ENCODE measurements at regions not wholly inside any gene's neighbourhood (a gene's known extent, or its start where the extent isn't known, plus 50 kb on each side); places are given as distances from the start of the nearest gene placed in this dataset.

DNA sequence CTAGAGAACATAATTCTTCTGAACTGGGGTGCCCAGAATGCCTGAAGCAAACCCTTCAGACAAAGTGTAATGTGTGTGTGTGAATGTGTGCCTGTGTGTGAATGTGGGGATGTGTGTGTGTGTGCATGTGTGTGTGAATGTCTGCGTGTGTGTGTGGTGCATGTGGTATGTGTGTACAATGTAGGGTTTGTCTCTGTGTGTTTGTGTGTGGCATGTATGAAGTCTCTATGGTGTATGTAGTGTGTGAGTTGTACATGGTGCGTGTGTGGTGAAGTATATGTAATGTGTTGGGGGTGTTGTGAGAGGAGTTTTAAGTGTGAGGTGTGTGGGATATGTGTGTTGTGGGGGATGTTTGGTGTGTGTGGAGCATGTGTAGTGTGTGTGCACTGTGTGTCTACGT lies 129.3 kb upstream of the SOX11 start:
- intact Hi-C loops (cut with DNase I; ENCODE audit: low total_unique reads): no loop called here
- Histone ChIP-seq H3K36me3 (no peaks in the 10 kb centered on the region), H3K27me3 (no peaks in the 10 kb centered on the region), H3K4me3 (no peak overlapping the region), H3K9me3 (no peaks in the 10 kb centered on the region), H3K27ac (no peak overlapping the region), H3K4me1 (peaks cover 0 to 5% (median 0%) of the 10 kb centered on the region in 4 donors)
- no peak for DNase-seq
- TF ChIP-seq, protein P1, sequence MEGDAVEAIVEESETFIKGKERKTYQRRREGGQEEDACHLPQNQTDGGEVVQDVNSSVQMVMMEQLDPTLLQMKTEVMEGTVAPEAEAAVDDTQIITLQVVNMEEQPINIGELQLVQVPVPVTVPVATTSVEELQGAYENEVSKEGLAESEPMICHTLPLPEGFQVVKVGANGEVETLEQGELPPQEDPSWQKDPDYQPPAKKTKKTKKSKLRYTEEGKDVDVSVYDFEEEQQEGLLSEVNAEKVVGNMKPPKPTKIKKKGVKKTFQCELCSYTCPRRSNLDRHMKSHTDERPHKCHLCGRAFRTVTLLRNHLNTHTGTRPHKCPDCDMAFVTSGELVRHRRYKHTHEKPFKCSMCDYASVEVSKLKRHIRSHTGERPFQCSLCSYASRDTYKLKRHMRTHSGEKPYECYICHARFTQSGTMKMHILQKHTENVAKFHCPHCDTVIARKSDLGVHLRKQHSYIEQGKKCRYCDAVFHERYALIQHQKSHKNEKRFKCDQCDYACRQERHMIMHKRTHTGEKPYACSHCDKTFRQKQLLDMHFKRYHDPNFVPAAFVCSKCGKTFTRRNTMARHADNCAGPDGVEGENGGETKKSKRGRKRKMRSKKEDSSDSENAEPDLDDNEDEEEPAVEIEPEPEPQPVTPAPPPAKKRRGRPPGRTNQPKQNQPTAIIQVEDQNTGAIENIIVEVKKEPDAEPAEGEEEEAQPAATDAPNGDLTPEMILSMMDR (IDR thresholded peaks at IDR 0.05): no peak

DNA sequence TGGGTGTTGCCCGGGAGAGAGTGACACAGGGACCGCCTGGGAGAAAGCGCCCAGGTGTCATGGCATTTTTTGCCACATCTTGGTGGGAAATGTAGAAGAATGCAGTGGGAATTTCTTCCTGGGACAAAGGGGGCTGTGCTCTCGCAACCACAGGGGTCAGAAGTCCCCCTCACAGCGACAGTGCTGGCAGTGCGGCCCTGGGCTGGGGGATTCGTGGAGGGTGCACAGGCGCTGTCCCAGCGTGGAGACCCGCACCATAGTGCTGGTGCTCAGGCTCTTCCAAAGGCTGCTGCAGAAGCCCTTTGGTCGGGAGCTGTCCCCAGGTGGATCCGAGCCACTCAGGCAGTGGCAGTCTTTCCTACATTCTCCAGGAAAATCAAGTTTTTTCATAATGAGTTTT lies 128.8 kb upstream of the SOX11 start:
- Histone ChIP-seq H3K4me1 (peaks cover 0 to 5% (median 0%) of the 10 kb centered on the region in 4 donors), H3K4me3 (no peak overlapping the region), H3K27me3 (no peaks in the 10 kb centered on the region), H3K9me3 (no peaks in the 10 kb centered on the region), H3K36me3 (no peaks in the 10 kb centered on the region), H3K27ac (no peak overlapping the region)
- no peak for DNase-seq
- TF ChIP-seq, protein P1 (IDR thresholded peaks at IDR 0.05): no peak
- intact Hi-C loops (cut with DNase I; ENCODE audit: low total_unique reads): no loop called here

DNA sequence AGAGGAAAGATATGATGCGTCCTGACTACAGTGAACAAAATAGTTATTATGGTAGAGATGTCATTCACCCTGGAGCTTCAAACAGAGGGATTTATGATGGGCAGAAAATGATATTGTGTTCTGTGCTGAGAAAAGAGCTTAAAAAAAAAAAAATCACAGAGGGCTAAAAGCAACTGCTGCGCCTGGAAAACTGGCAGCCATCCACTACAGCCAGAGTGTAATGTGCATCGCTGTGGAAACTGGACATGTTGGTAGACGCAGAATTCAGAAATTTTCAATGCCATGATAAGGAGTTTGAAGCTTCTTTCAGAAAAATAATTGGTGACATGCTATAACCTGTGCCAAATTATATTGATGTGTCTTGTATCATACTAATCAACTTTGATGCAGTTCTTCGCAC lies 122.9 kb upstream of the SOX11 start:
- intact Hi-C loops (cut with DNase I; ENCODE audit: low total_unique reads): no loop called here

DNA sequence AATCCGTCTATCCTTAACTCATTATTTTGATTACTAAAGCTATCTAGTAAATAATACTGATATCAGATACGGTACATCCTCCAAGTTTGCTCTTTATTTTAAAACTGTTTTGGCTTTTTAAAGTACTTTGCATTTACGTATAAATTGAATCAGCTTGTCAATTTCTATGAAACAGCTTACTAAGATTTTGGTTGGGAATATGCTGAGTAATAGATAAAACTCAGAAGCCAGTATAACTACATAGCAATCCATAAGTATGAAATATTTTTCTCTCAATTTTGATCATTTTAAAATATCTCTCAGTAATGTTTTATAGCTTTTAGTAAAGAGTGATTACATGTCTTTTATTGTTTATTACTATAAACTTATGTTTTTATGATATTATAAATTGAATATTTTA lies 116.2 kb upstream of the SOX11 start:
- H3K36me3 ChIP-seq: no peaks in the 10 kb centered on the region
- no peaks in the 10 kb centered on the region for H3K4me1 ChIP-seq
- no peak for DNase-seq
- no peaks in the 10 kb centered on the region for H3K9me3 ChIP-seq
- H3K27ac ChIP-seq: no peak overlapping the region
- intact Hi-C loops (cut with DNase I; ENCODE audit: low total_unique reads): no loop called here
- H3K27me3 ChIP-seq: no peaks in the 10 kb centered on the region
- H3K4me3 ChIP-seq: no peak overlapping the region
- TF ChIP-seq, protein P1 (IDR thresholded peaks at IDR 0.05): no peak

More for the DNA sequence above, 122.9 kb upstream of the SOX11 start:
- no peak for DNase-seq
- Histone ChIP-seq H3K4me3 (no peak overlapping the region), H3K27ac (no peak overlapping the region), H3K4me1 (no peaks in the 10 kb centered on the region), H3K27me3 (no peaks in the 10 kb centered on the region), H3K36me3 (no peaks in the 10 kb centered on the region), H3K9me3 (no peaks in the 10 kb centered on the region)
- TF ChIP-seq, protein P1 (IDR thresholded peaks at IDR 0.05): no peak

DNA sequence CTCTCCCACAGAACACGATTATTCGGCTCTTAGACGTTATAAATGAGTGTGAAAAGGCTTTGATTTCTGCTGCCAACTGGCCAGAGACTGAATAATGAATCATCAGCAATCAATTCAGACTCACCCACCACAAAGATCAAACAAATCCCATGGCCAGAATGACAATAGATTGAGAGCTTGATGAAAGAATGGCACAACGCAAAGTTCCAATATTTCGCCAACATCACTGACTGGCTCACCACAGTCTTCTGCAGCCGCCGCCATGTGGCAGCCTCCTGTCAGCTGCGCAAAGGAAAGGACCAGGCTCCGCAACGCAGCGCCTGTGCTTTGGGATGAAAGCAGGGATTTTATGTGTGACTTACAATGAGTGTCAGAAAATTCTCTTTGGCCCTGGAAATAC lies 104.4 kb upstream of the SOX11 start:
- intact Hi-C loops (cut with DNase I; ENCODE audit: low total_unique reads): loop anchor here (5.0 kb wide), 1 partner anchor 1435 kb away; no protein-coding TSS in a partner anchor
- TF ChIP-seq, protein P1 (IDR thresholded peaks at IDR 0.05): no peak
- DNase-seq: no peak
- Histone ChIP-seq H3K4me3 (no peak overlapping the region), H3K36me3 (no peaks in the 10 kb centered on the region), H3K9me3 (no peaks in the 10 kb centered on the region), H3K27ac (no peak overlapping the region), H3K27me3 (no peaks in the 10 kb centered on the region), H3K4me1 (no peaks in the 10 kb centered on the region)

DNA sequence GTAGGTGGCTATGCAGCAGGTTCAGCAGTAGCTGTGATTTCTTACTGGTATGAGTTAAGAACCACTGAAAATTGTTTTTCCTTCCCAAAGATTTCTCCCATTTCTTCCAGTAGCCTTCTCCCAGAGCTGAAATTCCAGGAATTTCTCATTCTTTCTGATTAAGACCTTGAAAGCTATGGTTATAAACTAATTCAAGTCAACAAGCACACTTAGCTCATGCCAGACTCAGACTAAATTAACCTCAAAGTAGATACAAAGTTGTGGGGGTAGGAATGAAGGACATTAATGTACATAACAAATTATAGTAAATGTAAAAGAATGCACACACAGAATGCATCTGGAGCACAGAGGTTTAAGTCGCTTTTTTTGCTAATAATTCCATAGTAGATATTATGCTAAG lies 103.6 kb upstream of the SOX11 start:
- no peak overlapping the region for H3K27ac ChIP-seq

More for the DNA sequence above, 103.6 kb upstream of the SOX11 start:
- Histone ChIP-seq H3K4me1 (no peaks in the 10 kb centered on the region), H3K9me3 (no peaks in the 10 kb centered on the region), H3K27me3 (no peaks in the 10 kb centered on the region), H3K36me3 (no peaks in the 10 kb centered on the region), H3K4me3 (no peak overlapping the region)
- TF ChIP-seq, protein P1 (IDR thresholded peaks at IDR 0.05): no peak
- intact Hi-C loops (cut with DNase I; ENCODE audit: low total_unique reads): loop anchor here (5.0 kb wide), 1 partner anchor 1436 kb away; no protein-coding TSS in a partner anchor
- DNase-seq: no peak
